GM12873 (cell line): ENCODE measurements at regions not wholly inside any gene's neighbourhood (a gene's known extent, or its start where the extent isn't known, plus 50 kb on each side); places are given as distances from the start of the nearest gene placed in this dataset.

Experiments used
- CTCF ChIP-seq: IDR thresholded peaks from 2 replicates; pipeline ENCODE4 v1.5.1; 2012; ENCODE audit warnings: low read depth, mild to moderate bottlenecking, moderate library complexity, low read length, control low read depth; ENCODE audit not compliant: insufficient read depth; ENCODE audit errors: missing control alignments

- no peak for TF ChIP-seq CTCF
These were observed 153.0 kb upstream of the ITGA4 start for GRCh38 chr2:181304011-181304844.

DNA sequence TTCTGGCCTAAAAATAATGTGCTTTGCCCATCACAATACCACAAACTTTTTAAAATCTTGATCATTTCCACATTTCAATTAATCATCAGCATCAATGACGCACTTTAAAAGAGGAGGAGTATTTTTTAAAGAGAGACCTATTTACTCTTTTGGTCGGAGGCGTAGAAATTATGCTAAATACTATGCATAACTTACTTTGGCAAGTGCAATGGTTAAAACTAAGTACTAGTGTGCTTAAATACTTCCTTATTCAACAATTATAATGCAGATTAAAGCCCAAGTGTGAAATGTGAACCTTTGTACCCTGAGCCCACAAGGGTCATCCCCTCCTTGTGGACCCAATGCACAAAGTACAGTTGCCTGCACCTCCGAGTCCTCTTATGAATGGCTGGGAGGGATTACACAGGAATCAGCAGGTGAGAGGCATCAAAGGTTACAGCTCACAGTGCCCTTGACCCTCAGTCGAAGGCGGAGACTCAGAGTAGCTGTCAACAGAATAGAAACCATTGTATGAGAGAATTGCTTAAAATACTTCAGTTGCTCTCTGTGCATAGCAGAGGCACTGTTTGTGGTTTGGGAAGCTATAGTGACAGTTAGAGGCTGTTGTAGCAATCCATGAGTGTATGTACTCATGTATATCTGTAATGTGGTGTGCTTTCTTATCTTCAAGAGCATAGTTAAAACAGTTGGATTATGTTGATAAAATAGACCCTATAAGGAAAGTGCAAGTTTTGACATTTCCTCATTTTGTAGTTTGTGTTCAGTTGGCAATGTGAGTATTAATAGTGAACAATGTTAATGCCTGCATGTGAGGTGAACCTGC is 151.7 kb upstream of the ITGA4 start:
- TF ChIP-seq CTCF: no peak

DNA sequence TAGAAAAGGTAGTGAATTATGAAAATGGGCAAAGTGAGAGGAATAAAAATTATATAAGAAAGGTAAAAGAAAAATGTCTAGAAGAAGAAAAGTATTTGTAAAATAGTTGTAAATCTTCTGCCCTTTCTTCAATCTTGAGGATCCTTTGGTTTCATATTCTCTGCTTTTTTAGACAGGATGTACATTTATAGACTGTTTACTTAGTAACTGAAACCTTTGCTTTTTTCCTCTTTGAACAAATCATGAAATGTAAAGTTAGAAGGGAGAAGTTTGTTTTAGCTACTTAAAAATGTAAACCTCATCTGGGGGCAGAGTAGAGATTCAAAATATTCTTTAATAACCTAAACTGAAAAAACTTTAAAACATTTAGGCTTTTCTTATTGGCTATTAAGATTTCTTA is 150.4 kb upstream of the ITGA4 start:
- TF ChIP-seq CTCF: no peak

DNA sequence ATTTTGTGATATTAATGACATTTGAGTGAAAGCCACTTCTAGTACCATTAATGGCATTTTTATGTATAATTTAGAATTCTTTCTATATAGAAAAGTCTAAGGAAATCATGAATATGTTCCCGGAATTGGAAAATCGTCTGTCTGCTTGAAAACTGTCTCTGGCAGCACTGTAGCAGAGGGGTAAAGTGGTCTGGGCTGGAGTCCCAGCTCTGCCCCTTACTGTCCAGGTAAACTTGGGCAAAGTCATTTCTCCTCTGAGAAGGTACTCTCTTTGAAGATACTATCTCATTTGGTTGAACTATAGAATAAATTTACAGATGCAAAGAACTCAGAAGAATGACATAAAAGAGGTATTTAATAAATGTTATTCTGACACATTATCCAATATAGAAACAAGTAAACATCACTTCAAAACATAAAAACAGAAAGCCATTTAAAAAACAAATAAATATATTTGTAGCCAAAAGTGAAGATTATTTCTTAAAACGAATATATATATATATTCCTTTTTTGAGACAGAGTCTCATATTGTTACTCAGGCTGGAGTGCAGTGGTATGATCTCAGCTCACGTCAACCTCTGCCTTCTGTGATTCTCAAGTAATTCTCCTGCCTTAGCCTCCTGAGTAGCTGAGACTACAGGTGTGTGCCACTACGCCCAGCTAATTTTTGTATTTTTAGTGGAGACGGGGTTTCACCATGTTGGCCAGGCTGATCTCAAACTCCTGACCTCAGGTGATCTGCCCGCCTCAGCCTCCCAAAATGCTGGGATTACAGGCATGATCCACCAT is 149.8 kb upstream of the ITGA4 start:
- TF ChIP-seq CTCF: no peak

DNA sequence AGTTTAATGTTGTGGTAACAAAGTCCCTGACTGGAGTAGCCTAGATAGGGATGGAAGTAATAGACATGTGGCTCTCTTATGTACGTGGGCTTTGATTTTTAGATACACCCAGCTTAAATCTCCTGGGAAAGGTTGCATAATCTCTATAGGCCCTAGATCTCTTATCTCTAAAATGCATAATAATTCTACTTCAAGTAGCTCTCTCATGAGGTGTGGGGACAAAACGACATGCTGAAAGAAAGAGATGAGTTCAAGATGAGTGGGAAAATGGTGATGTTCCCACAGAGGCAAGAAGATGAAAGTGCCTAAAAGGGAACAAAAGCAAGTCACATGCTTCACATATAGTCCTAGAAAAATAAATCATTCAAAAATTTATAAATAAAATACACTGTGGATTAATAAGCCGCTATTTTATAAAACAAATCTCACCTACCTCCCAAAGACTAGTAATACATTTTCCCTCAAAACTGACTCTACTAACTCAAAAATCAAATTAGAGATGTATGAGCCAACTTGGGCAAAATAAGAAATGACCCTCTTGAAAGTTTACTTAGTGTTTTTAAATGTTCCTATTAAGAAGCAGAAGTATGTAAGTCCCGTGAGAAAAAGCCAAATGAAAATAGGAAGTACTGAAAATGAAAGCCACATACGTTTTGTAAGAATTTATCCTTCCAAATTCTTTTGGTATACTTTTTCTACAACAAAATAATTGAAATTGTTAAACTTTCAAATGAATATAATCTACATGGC is 148.2 kb upstream of the ITGA4 start:
- no peak for TF ChIP-seq CTCF

DNA sequence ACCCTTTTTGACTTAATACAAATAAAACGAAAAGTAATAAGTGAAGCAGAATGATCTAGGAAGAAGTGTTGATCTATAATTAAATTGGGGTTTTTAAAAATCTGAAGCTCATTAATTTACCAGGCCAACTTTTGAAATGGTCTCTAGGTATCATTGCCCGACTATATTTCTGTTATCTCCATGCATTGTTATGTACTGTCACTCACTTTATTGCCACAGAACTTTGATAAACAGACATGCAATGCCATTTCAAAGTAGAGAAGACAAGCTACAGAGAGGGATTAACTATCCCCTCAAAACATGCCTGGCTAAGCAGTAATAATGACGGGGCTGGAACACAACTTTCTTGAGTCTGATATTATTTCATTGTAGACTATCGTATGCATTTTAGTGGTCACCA is 147.6 kb upstream of the ITGA4 start:
- TF ChIP-seq CTCF: no peak
